NT2/D1 (cell line): ENCODE measurements at regions not wholly inside any gene's neighbourhood (a gene's known extent, or its start where the extent isn't known, plus 50 kb on each side); places are given as distances from the start of the nearest gene placed in this dataset.

Source experiments
- DNase-seq: peaks from one replicate; pipeline ENCODE4 v3.0.0-alpha.2; 2011; ENCODE audit warnings: low read depth, low spot score
- H3K27me3 ChIP-seq: 2 replicates; pipeline ENCODE4 v1.6.0; 2011; ENCODE audit warnings: mild to moderate bottlenecking; ENCODE audit not compliant: insufficient read length, insufficient read depth
- H3K36me3 ChIP-seq: 2 replicates; pipeline ENCODE4 v1.6.1; 2011; ENCODE audit warnings: mild to moderate bottlenecking, low read length, mixed read lengths; ENCODE audit not compliant: insufficient read depth, insufficient read length
- H3K4me1 ChIP-seq: 2 replicates; pipeline ENCODE4 v1.5.1; 2011; ENCODE audit not compliant: insufficient read depth, insufficient read length
- H3K4me3 ChIP-seq: 2 replicates; pipeline ENCODE4 v1.5.1; 2011; ENCODE audit warnings: low read depth; ENCODE audit not compliant: insufficient read length
- H3K9ac ChIP-seq: 2 replicates; pipeline ENCODE4 v1.6.0; 2011; ENCODE audit warnings: low read depth; ENCODE audit not compliant: insufficient read length
- H3K9me3 ChIP-seq: 2 replicates; pipeline ENCODE4 v1.5.1; 2011; ENCODE audit warnings: mild to moderate bottlenecking, low read length; ENCODE audit not compliant: insufficient read depth
- SUZ12 ChIP-seq: IDR thresholded peaks from 2 replicates; pipeline ENCODE4 v1.6.1; 2011; ENCODE audit not compliant: insufficient read length, insufficient read depth; ENCODE audit errors: extremely low read depth
- YY1 ChIP-seq: IDR thresholded peaks from 2 replicates; pipeline ENCODE4 v1.6.1; 2011; ENCODE audit not compliant: insufficient read length, insufficient read depth
- ZNF274 ChIP-seq: IDR thresholded peaks from 2 replicates; pipeline ENCODE4 v1.6.1; 2011; ENCODE audit warnings: mild to moderate bottlenecking, low read depth, low read length

DNA sequence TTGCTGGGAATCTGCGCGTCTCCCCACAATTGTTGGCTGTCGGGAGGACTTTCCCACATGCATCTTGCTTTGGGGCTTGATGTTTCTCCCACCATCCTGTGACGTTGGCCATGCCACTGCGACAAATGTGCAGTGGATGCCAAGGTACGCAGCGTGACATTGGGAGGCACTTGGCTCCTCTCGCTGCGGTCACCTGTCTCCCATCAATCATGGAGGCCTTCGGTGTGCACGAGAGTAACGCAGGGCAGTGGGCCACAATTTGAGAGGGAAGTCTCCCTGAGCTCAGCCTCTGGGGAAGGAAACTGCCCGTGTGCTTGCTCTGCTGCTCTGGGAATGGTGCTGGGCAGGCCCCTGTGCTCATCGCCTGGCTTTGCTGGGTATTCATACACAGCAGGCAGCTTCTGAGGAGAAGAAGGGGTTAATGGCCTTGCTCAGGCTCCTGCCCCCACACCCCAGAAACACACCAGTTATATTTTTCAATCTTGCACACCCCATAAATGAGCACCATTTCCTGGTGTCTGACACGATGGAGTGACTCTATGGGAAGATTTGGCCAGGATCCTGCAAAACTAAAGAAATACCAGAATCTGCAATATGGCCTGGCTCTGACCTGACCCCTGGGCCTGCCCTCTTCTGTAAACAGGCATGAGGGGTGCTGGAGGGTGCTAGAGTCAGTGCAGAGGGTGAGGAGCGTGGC, 153.5 kb downstream of the ADAMTS15 start:
- no peaks in the 10 kb centered on the region for H3K36me3 ChIP-seq
- DNase-seq: no peak
- H3K27me3 ChIP-seq: no peaks in the 10 kb centered on the region
- H3K4me1 ChIP-seq: peaks cover 10% of the 10 kb centered on the region
- no peak for TF ChIP-seq YY1
- no peak for TF ChIP-seq ZNF274
- no peak for TF ChIP-seq SUZ12
- peaks cover 10% of the 10 kb centered on the region; the same call in 1 of the 2 replicates for H3K9me3 ChIP-seq
- H3K4me3 ChIP-seq: no peak overlapping the region
- H3K9ac ChIP-seq: no peak overlapping the region

DNA sequence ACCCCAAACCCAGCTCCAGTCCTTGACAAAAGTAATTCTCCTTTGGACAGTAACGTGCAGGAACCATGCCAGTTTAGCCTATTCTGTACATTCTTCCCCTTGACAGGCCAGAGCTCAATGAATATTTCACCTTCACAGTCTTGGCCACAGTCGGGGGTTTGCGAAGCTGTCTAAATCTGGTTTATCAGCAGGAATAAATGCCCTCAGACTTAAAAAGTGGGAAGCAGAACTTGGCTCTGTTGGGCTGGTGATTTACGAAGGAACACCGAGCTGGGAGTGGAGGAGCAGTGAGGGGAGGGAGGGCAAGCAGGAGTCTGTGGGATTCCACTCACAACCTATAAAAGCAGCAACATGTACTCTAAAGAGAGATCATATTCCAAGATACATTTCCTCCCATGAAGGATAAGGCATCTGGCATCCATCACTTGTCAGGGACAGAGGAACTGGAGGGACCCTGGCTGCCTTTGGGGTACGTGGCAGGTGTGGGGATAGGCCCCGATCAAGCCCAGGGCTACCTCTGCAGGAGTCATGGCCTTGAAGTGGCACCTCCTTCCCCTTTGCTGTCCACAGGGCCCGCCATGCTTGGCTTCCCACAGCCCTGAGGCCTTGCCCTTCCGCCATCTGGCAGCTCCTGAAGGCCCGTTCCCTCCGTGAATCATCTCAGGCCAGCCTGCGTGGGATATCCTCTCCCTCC, 154.3 kb downstream of the ADAMTS15 start:
- Histone ChIP-seq H3K27me3 (no peaks in the 10 kb centered on the region), H3K9me3 (peaks cover 10% of the 10 kb centered on the region; the same call in 1 of the 2 replicates), H3K36me3 (no peaks in the 10 kb centered on the region), H3K9ac (no peak overlapping the region), H3K4me3 (no peak overlapping the region), H3K4me1 (peaks cover 10% of the 10 kb centered on the region)
- TF ChIP-seq ZNF274: no peak
- TF ChIP-seq YY1: no peak
- TF ChIP-seq SUZ12: no peak
- DNase-seq: no peak

- Histone ChIP-seq H3K4me1 (peaks cover 10% of the 10 kb centered on the region), H3K36me3 (no peaks in the 10 kb centered on the region), H3K27me3 (no peaks in the 10 kb centered on the region), H3K9ac (no peak overlapping the region), H3K9me3 (peaks cover 10% of the 10 kb centered on the region; the same call in 1 of the 2 replicates), H3K4me3 (no peak overlapping the region)
- TF ChIP-seq YY1: no peak
- TF ChIP-seq SUZ12: no peak
- TF ChIP-seq ZNF274: no peak
- no peak for DNase-seq
Measured at GRCh38 chr11:130603335-130603906, 155.0 kb downstream of the ADAMTS15 start.

- H3K9ac ChIP-seq: no peak overlapping the region
- DNase-seq: no peak
- TF ChIP-seq SUZ12: no peak
- no peak for TF ChIP-seq YY1
- TF ChIP-seq ZNF274: no peak
- no peak overlapping the region for H3K4me3 ChIP-seq
- no peaks in the 10 kb centered on the region for H3K27me3 ChIP-seq
- H3K4me1 ChIP-seq: peaks cover 6% of the 10 kb centered on the region
- no peaks in the 10 kb centered on the region for H3K36me3 ChIP-seq
- H3K9me3 ChIP-seq: peaks cover 10% of the 10 kb centered on the region; the same call in 1 of the 2 replicates
Measured at GRCh38 chr11:130604606-130605005, 156.2 kb downstream of the ADAMTS15 start.

GRCh38 chr11:130606178-130606577, 157.7 kb downstream of the ADAMTS15 start:
- TF ChIP-seq ZNF274 (no peak), YY1 (no peak), SUZ12 (no peak)
- no peak for DNase-seq
- Histone ChIP-seq H3K36me3 (no peaks in the 10 kb centered on the region), H3K9ac (no peak overlapping the region), H3K9me3 (peaks cover 10% of the 10 kb centered on the region; the same call in 1 of the 2 replicates), H3K4me3 (no peak overlapping the region), H3K27me3 (no peaks in the 10 kb centered on the region), H3K4me1 (peaks cover 6% of the 10 kb centered on the region)

- no peak for DNase-seq
- Histone ChIP-seq H3K36me3 (no peaks in the 10 kb centered on the region), H3K4me1 (peaks cover under 1% of the 10 kb centered on the region), H3K27me3 (no peaks in the 10 kb centered on the region), H3K4me3 (no peak overlapping the region), H3K9me3 (peaks cover 5% of the 10 kb centered on the region; the same call in 1 of the 2 replicates), H3K9ac (no peak overlapping the region)
- TF ChIP-seq YY1: no peak
- no peak for TF ChIP-seq SUZ12
- TF ChIP-seq ZNF274: no peak
Measured at GRCh38 chr11:130606781-130607511, 158.5 kb downstream of the ADAMTS15 start.

GRCh38 chr11:130608287-130608686, 159.8 kb downstream of the ADAMTS15 start:
- no peak for DNase-seq
- Histone ChIP-seq H3K36me3 (no peaks in the 10 kb centered on the region), H3K9me3 (no peaks in the 10 kb centered on the region), H3K27me3 (no peaks in the 10 kb centered on the region), H3K9ac (no peak overlapping the region), H3K4me3 (no peak overlapping the region), H3K4me1 (no peaks in the 10 kb centered on the region)
- TF ChIP-seq ZNF274: no peak
- no peak for TF ChIP-seq SUZ12
